ENCODE measurements at regions not wholly inside any gene's neighbourhood (a gene's known extent, or its start where the extent isn't known, plus 50 kb on each side); places are given as distances from the start of the nearest gene placed in this dataset.

GRCh38 chr4:77367638-77368037, 210.6 kb downstream of the CCNG2 start:
- DNase-seq (ENCODE audit: low spot score), result no peak

GRCh38 chr4:77372375-77372774, 215.4 kb downstream of the CCNG2 start:
- DNase-seq (ENCODE audit: low spot score), result no peak

GRCh38 chr4:77375866-77376607, 219.0 kb downstream of the CCNG2 start:
- DNase-seq (ENCODE audit: low spot score), result no peak

- no peak for DNase-seq (ENCODE audit: low spot score)
These were observed 219.9 kb downstream of the CCNG2 start for GRCh38 chr4:77376788-77377460.

GRCh38 chr4:77384094-77384493, 221.5 kb upstream of the CXCL13 start:
- no peak for DNase-seq (ENCODE audit: low spot score)

GRCh38 chr4:77385124-77385969, 220.3 kb upstream of the CXCL13 start:
- DNase-seq (ENCODE audit: low spot score), result peak; percentile 52

GRCh38 chr4:77393996-77394395, 211.6 kb upstream of the CXCL13 start:
- DNase-seq (ENCODE audit: low spot score), result no peak

GRCh38 chr4:77395481-77395880, 210.1 kb upstream of the CXCL13 start:
- no peak for DNase-seq (ENCODE audit: low spot score)

GRCh38 chr4:77398256-77398655, 207.4 kb upstream of the CXCL13 start:
- DNase-seq (ENCODE audit: low spot score), result no peak

- no peak for DNase-seq (ENCODE audit: low spot score)
These were observed 205.8 kb upstream of the CXCL13 start for GRCh38 chr4:77399831-77400230.

- DNase-seq (ENCODE audit: low spot score), result no peak
These were observed 191.9 kb upstream of the CXCL13 start for GRCh38 chr4:77413766-77414165.

GRCh38 chr4:77415689-77416088, 189.9 kb upstream of the CXCL13 start:
- no peak for DNase-seq (ENCODE audit: low spot score)

- peak; percentile 16 for DNase-seq (ENCODE audit: low spot score)
These were observed 187.3 kb upstream of the CXCL13 start for GRCh38 chr4:77418333-77418732.

- DNase-seq (ENCODE audit: low spot score), result no peak
These were observed 174.8 kb upstream of the CXCL13 start for GRCh38 chr4:77430847-77431246.

GRCh38 chr4:77431546-77431945, 174.1 kb upstream of the CXCL13 start:
- no peak for DNase-seq (ENCODE audit: low spot score)

GRCh38 chr4:77432717-77433417, 172.8 kb upstream of the CXCL13 start:
- no peak for DNase-seq (ENCODE audit: low spot score)

GRCh38 chr4:77433418-77433733, 172.2 kb upstream of the CXCL13 start:
- DNase-seq (ENCODE audit: low spot score), result peak; percentile 70

GRCh38 chr4:77434299-77435092, 171.1 kb upstream of the CXCL13 start:
- DNase-seq (ENCODE audit: low spot score), result no peak

- no peak for DNase-seq (ENCODE audit: low spot score)
These were observed 168.5 kb upstream of the CXCL13 start for GRCh38 chr4:77437079-77437478.

- DNase-seq (ENCODE audit: low spot score), result no peak
These were observed 167.1 kb upstream of the CXCL13 start for GRCh38 chr4:77438549-77438948.

GRCh38 chr4:77443941-77444340, 161.7 kb upstream of the CXCL13 start:
- DNase-seq (ENCODE audit: low spot score), result no peak

- no peak for DNase-seq (ENCODE audit: low spot score)
These were observed 159.8 kb upstream of the CXCL13 start for GRCh38 chr4:77445823-77446222.

Data from LoVo (cell line).